A172 (cell line): ENCODE measurements at regions not wholly inside any gene's neighbourhood (a gene's known extent, or its start where the extent isn't known, plus 50 kb on each side); places are given as distances from the start of the nearest gene placed in this dataset.

Experiments used
- DNase-seq: peaks from one replicate; pipeline ENCODE4 v3.0.0-alpha.2; 2015; ENCODE audit warnings: low spot score

GRCh38 chr2:241924069-241924908, 54.8 kb downstream of the RTP5 start:
- no peak for DNase-seq

GRCh38 chr2:241924909-241925250, 55.4 kb downstream of the RTP5 start:
- no peak for DNase-seq

GRCh38 chr2:241925277-241925676, 55.7 kb downstream of the RTP5 start:
- DNase-seq, result no peak

GRCh38 chr2:241925821-241926441, 56.4 kb downstream of the RTP5 start:
- no peak for DNase-seq

GRCh38 chr2:241926541-241927311, 57.2 kb downstream of the RTP5 start:
- DNase-seq, result no peak

GRCh38 chr2:241929551-241930490, 60.3 kb downstream of the RTP5 start:
- DNase-seq, result no peak

- DNase-seq, result no peak
Observed at GRCh38 chr2:241931084-241931975, 61.8 kb downstream of the RTP5 start.

- DNase-seq, result no peak
Observed at GRCh38 chr2:241931976-241932898, 62.7 kb downstream of the RTP5 start.

- DNase-seq, result no peak
Observed at GRCh38 chr2:241932899-241933178, 63.3 kb downstream of the RTP5 start.

- DNase-seq, result peak; percentile 73
Observed at GRCh38 chr2:241933179-241933911, 63.8 kb downstream of the RTP5 start.

- peak; percentile 87 for DNase-seq
Observed at GRCh38 chr2:241935314-241935713, 65.8 kb downstream of the RTP5 start.

- DNase-seq, result no peak
Observed at GRCh38 chr2:241935774-241936173, 66.2 kb downstream of the RTP5 start.

- no peak for DNase-seq
Observed at GRCh38 chr2:241936457-241937133, 67.1 kb downstream of the RTP5 start.

- no peak for DNase-seq
Observed at GRCh38 chr2:241937297-241937696, 67.8 kb downstream of the RTP5 start.

GRCh38 chr2:241939541-241939940, 70.0 kb downstream of the RTP5 start:
- no peak for DNase-seq

- no peak for DNase-seq
Observed at GRCh38 chr2:241940329-241940728, 70.8 kb downstream of the RTP5 start.

GRCh38 chr2:241941691-241942301, 72.3 kb downstream of the RTP5 start:
- no peak for DNase-seq
